ENCODE measurements at regions not wholly inside any gene's neighbourhood (a gene's known extent, or its start where the extent isn't known, plus 50 kb on each side); places are given as distances from the start of the nearest gene placed in this dataset.

- no peak for TF ChIP-seq POLR2A (IDR thresholded peaks at IDR 0.05)
- no peak for TF ChIP-seq CTCF (IDR thresholded peaks at IDR 0.05)
- TF ChIP-seq EP300 (IDR thresholded peaks at IDR 0.05), result no peak
- Histone ChIP-seq H3K4me3 (no peak overlapping the region), H3K36me3 (no peaks in the 10 kb centered on the region), H3K27me3 (no peaks in the 10 kb centered on the region), H3K27ac (no peak overlapping the region), H3K4me1 (no peaks in the 10 kb centered on the region), H3K9me3 (no peaks in the 10 kb centered on the region)
- no peak for DNase-seq (ENCODE audit: low spot score in 2 of 2)
Observed at GRCh38 chr18:39558658-39559057, 1993.1 kb upstream of the CELF4 start.

- no peaks in the 10 kb centered on the region for H3K36me3 ChIP-seq
- no peak overlapping the region for H3K27ac ChIP-seq
- no peak overlapping the region for H3K4me3 ChIP-seq
- H3K4me1 ChIP-seq, result no peaks in the 10 kb centered on the region
- no peaks in the 10 kb centered on the region for H3K27me3 ChIP-seq
- H3K9me3 ChIP-seq, result no peaks in the 10 kb centered on the region
- WGBS, 2 donors, result 43 to 64% methylated on average over 1 of the region's 1 CpG
- no peak for TF ChIP-seq EP300 (IDR thresholded peaks at IDR 0.05)
- DNase-seq (ENCODE audit: low spot score in 2 of 2), result no peak
Observed at GRCh38 chr18:39555496-39555895, 1989.9 kb upstream of the CELF4 start.

- 90 to 93% methylated on average over 2 of the region's 2 CpGs for WGBS, 2 donors
- H3K36me3 ChIP-seq, result no peaks in the 10 kb centered on the region
- H3K27ac ChIP-seq, result no peak overlapping the region
- no peak for DNase-seq (ENCODE audit: low spot score in 2 of 2)
- no peak overlapping the region for H3K4me3 ChIP-seq
- H3K27me3 ChIP-seq, result no peaks in the 10 kb centered on the region
- H3K4me1 ChIP-seq, result no peaks in the 10 kb centered on the region
- no peak for TF ChIP-seq POLR2A (IDR thresholded peaks at IDR 0.05)
- TF ChIP-seq EP300 (IDR thresholded peaks at IDR 0.05), result no peak
- TF ChIP-seq CTCF (IDR thresholded peaks at IDR 0.05), result no peak
- no peaks in the 10 kb centered on the region for H3K9me3 ChIP-seq
Observed at GRCh38 chr18:39550701-39551100, 1985.1 kb upstream of the CELF4 start.

GRCh38 chr18:39549144-39549543 lies 1983.5 kb upstream of the CELF4 start:
- no peak for DNase-seq (ENCODE audit: low spot score in 2 of 2)
- no peak for TF ChIP-seq CTCF (IDR thresholded peaks at IDR 0.05)
- no peak for TF ChIP-seq EP300 (IDR thresholded peaks at IDR 0.05)
- TF ChIP-seq POLR2A (IDR thresholded peaks at IDR 0.05), result no peak
- H3K36me3 ChIP-seq, result no peaks in the 10 kb centered on the region
- H3K9me3 ChIP-seq, result no peaks in the 10 kb centered on the region
- no peaks in the 10 kb centered on the region for H3K27me3 ChIP-seq
- H3K27ac ChIP-seq, result no peak overlapping the region
- H3K4me1 ChIP-seq, result no peaks in the 10 kb centered on the region
- no peak overlapping the region for H3K4me3 ChIP-seq
- WGBS, 2 donors, result 88% methylated on average over 1 of the region's 1 CpG

GRCh38 chr18:39531659-39532058 lies 1966.1 kb upstream of the CELF4 start:
- no peak overlapping the region for H3K27ac ChIP-seq

More at GRCh38 chr18:39531659-39532058, 1966.1 kb upstream of the CELF4 start:
- no peak for TF ChIP-seq EP300 (IDR thresholded peaks at IDR 0.05)
- no peak for TF ChIP-seq POLR2A (IDR thresholded peaks at IDR 0.05)
- TF ChIP-seq CTCF (IDR thresholded peaks at IDR 0.05), result no peak
- H3K36me3 ChIP-seq, result no peaks in the 10 kb centered on the region
- WGBS, 2 donors, result 88% methylated on average over 5 of the region's 5 CpGs
- no peak for DNase-seq (ENCODE audit: low spot score in 2 of 2)
- no peak overlapping the region for H3K4me3 ChIP-seq
- H3K27me3 ChIP-seq, result no peaks in the 10 kb centered on the region
- no peaks in the 10 kb centered on the region for H3K4me1 ChIP-seq
- no peaks in the 10 kb centered on the region for H3K9me3 ChIP-seq
